GM23338 (cell line): ENCODE measurements at regions not wholly inside any gene's neighbourhood (a gene's known extent, or its start where the extent isn't known, plus 50 kb on each side); places are given as distances from the start of the nearest gene placed in this dataset.

Experiments
- CREB1 ChIP-seq: fragments of 250-450 bp; sonication (Bioruptor Pico); IDR thresholded peaks from 2 replicates; pipeline ENCODE4 v1.5.0; 2020; ENCODE audit warnings: low read depth, mild to moderate bottlenecking, moderate library complexity
- EZH2 ChIP-seq: fragments of 200-600 bp; sonication (generic); IDR thresholded peaks from one replicate; pipeline ENCODE4 v1.8.0; 2017; ENCODE audit warnings: antibody characterized with exemption, mild to moderate bottlenecking, low read depth; ENCODE audit not compliant: unreplicated experiment
- POLR2AphosphoS5 ChIP-seq: IDR thresholded peaks from 2 replicates; pipeline ENCODE4 v1.6.1; 2016; ENCODE audit warnings: antibody characterized with exemption, low read depth
- TF ChIP-seq, protein P1 (sequence below), 2 experiments: fragments of 200-600 bp in 1 of 2; sonication (generic) in 1 of 2; conservative IDR thresholded peaks; 2 replicates each; pipeline versions ENCODE4 v1.5.1 to v1.6.1; 2016 to 2017; ENCODE audit warnings: antibody characterized with exemption in 2 of 2, low read depth in 2 of 2, mild to moderate bottlenecking in 2 of 2, moderate library complexity in 1 of 2

DNA sequence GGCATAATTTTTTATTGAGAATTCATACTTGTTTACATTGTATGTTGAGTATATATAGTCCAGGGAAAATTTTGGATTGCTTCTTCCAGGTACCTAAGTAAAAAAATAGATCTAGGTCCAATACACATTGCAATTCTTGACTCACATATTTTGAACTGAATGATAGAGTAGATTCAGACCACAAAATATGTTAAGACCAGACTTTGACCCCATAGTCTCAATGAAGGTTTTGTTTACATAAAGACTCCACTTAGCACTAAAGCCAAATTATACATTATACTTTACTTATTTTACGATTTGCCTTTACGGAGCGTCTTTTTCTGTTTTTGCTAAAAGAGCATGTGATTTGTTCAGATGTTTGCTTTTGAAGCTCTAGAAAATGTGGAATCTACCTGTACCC is 144.1 kb upstream of the PTCHD4 start:
- TF ChIP-seq, protein P1, sequence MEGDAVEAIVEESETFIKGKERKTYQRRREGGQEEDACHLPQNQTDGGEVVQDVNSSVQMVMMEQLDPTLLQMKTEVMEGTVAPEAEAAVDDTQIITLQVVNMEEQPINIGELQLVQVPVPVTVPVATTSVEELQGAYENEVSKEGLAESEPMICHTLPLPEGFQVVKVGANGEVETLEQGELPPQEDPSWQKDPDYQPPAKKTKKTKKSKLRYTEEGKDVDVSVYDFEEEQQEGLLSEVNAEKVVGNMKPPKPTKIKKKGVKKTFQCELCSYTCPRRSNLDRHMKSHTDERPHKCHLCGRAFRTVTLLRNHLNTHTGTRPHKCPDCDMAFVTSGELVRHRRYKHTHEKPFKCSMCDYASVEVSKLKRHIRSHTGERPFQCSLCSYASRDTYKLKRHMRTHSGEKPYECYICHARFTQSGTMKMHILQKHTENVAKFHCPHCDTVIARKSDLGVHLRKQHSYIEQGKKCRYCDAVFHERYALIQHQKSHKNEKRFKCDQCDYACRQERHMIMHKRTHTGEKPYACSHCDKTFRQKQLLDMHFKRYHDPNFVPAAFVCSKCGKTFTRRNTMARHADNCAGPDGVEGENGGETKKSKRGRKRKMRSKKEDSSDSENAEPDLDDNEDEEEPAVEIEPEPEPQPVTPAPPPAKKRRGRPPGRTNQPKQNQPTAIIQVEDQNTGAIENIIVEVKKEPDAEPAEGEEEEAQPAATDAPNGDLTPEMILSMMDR (conservative IDR thresholded peaks at IDR 0.05; ENCODE audit: low read depth in 2 of 2): no peak
- TF ChIP-seq CREB1 (no peak), POLR2AphosphoS5 (no peak), EZH2 (no peak)
